ENCODE measurements at regions not wholly inside any gene's neighbourhood (a gene's known extent, or its start where the extent isn't known, plus 50 kb on each side); places are given as distances from the start of the nearest gene placed in this dataset.

DNA sequence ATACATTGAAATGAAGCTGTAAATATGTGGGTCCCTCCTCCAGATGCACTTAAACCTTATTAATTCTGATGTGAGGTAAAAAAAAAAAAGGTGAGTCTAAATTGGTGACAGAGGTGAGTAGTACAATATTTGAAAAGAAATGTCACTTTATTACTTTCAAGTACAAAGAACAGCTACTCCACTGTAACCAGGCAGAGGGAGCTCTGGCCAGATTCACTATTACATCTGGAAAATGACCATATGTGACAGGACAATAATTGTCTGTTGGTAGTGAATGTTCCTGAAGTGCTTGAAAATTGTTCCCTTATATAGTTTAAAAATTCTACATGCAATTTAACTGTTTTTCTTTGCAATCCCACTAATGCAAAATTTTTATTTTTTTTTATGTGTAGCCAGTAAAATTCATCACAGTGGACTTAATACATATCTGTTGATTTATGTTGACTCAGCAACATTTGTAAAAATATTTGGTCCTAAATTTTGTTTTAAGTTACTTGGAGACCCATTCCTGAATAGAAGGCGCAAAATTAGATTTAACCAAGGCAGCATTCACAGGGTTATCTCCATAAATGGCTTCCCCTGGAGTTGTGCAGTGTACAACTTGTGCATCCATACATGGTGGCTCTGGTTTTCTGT, 231.9 kb upstream of the TBC1D5 start:
- no peak for TF ChIP-seq CTCF (IDR thresholded peaks at IDR 0.05)
- H3K36me3 ChIP-seq (ENCODE audit: insufficient read depth in 1 of 2, low read depth in 1 of 2): no peaks in the 10 kb centered on the region
- no peak overlapping the region for H3K27ac ChIP-seq
- no peak overlapping the region for H3K4me3 ChIP-seq
- no peaks in the 10 kb centered on the region for H3K9me3 ChIP-seq
- H3K4me1 ChIP-seq: no peaks in the 10 kb centered on the region
- no peak for DNase-seq
- H3K27me3 ChIP-seq (ENCODE audit: insufficient read depth in 3 of 3, low read length in 2 of 3): no peaks in the 10 kb centered on the region
- ATAC-seq: no peak
- WGBS, 3 donors: 87 to 95% (median 93%) methylated on average over 1 of the region's 1 CpG
- intact Hi-C loops (cut with DNase I): no loop called here

GRCh38 chr3:17972959-17973906, 230.8 kb upstream of the TBC1D5 start:
- no peaks in the 10 kb centered on the region for H3K9me3 ChIP-seq
- ATAC-seq: no peak
- DNase-seq: no peak
- no peak for TF ChIP-seq CTCF (IDR thresholded peaks at IDR 0.05)
- intact Hi-C loops (cut with DNase I): no loop called here
- no peaks in the 10 kb centered on the region for H3K36me3 ChIP-seq (ENCODE audit: insufficient read depth in 1 of 2, low read depth in 1 of 2)
- H3K27ac ChIP-seq: no peak overlapping the region
- H3K4me1 ChIP-seq: no peaks in the 10 kb centered on the region
- 73 to 75% (median 74%) methylated on average over 10 of the region's 10 CpGs for WGBS, 3 donors
- no peaks in the 10 kb centered on the region for H3K27me3 ChIP-seq (ENCODE audit: insufficient read depth in 3 of 3, low read length in 2 of 3)
- H3K4me3 ChIP-seq: no peak overlapping the region

- DNase-seq (no peak), ATAC-seq (no peak)
- Histone ChIP-seq H3K27ac (no peak overlapping the region), H3K36me3 (ENCODE audit: insufficient read depth in 1 of 2, low read depth in 1 of 2) (no peaks in the 10 kb centered on the region), H3K4me3 (no peak overlapping the region), H3K4me1 (no peaks in the 10 kb centered on the region), H3K27me3 (ENCODE audit: insufficient read depth in 3 of 3, low read length in 2 of 3) (no peaks in the 10 kb centered on the region), H3K9me3 (no peaks in the 10 kb centered on the region)
- WGBS, 3 donors: 30 to 50% (median 48%) methylated on average over 1 of the region's 1 CpG
- TF ChIP-seq CTCF (IDR thresholded peaks at IDR 0.05): no peak
- intact Hi-C loops (cut with DNase I): no loop called here
These were observed 230.0 kb upstream of the TBC1D5 start for GRCh38 chr3:17972476-17972875.

- no peak for TF ChIP-seq CTCF (IDR thresholded peaks at IDR 0.05)
- no peaks in the 10 kb centered on the region for H3K36me3 ChIP-seq (ENCODE audit: insufficient read depth in 1 of 2, low read depth in 1 of 2)
- no peak for ATAC-seq
- H3K27ac ChIP-seq: no peak overlapping the region
- H3K27me3 ChIP-seq (ENCODE audit: insufficient read depth in 3 of 3, low read length in 2 of 3): no peaks in the 10 kb centered on the region
- no peak overlapping the region for H3K4me3 ChIP-seq
- intact Hi-C loops (cut with DNase I): no loop called here
- 51 to 64% (median 54%) methylated on average over 1 of the region's 1 CpG for WGBS, 3 donors
- no peaks in the 10 kb centered on the region for H3K9me3 ChIP-seq
- H3K4me1 ChIP-seq: no peaks in the 10 kb centered on the region
- no peak for DNase-seq
These were observed 229.6 kb upstream of the TBC1D5 start for GRCh38 chr3:17972030-17972429.
